ENCODE measurements at regions not wholly inside any gene's neighbourhood (a gene's known extent, or its start where the extent isn't known, plus 50 kb on each side); places are given as distances from the start of the nearest gene placed in this dataset.

DNA sequence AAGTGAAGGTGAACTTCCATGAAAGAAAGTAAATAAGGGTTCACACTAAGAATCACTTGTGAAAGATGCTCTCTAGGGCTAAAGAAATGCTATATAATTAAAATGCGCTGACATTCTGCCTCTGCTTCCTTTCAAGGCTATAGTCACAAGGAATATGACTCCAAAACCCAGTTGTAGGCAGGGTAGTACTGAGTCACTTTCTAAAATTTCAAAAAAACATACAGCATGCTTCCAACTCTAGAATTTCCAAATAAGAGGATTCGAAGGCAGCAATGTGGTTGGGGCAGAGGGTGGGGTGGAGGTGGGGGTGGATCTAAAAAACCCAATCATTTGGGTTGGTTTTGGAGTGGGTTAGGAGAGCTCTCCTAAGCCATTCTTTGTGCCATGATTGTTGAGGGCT is 84.6 kb downstream of the HMHB1 start:
- TF ChIP-seq, protein P1, sequence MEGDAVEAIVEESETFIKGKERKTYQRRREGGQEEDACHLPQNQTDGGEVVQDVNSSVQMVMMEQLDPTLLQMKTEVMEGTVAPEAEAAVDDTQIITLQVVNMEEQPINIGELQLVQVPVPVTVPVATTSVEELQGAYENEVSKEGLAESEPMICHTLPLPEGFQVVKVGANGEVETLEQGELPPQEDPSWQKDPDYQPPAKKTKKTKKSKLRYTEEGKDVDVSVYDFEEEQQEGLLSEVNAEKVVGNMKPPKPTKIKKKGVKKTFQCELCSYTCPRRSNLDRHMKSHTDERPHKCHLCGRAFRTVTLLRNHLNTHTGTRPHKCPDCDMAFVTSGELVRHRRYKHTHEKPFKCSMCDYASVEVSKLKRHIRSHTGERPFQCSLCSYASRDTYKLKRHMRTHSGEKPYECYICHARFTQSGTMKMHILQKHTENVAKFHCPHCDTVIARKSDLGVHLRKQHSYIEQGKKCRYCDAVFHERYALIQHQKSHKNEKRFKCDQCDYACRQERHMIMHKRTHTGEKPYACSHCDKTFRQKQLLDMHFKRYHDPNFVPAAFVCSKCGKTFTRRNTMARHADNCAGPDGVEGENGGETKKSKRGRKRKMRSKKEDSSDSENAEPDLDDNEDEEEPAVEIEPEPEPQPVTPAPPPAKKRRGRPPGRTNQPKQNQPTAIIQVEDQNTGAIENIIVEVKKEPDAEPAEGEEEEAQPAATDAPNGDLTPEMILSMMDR (IDR thresholded peaks at IDR 0.05), result no peak
- no peak for TF ChIP-seq POLR2A (IDR thresholded peaks at IDR 0.05)

All from testis (tissue), 2 donors.